Transverse colon (tissue), 3 donors: ENCODE measurements at regions not wholly inside any gene's neighbourhood (a gene's known extent, or its start where the extent isn't known, plus 50 kb on each side); places are given as distances from the start of the nearest gene placed in this dataset.

Experiments
- CTCF ChIP-seq, 5 experiments: fragments of 200-600 bp in 3 of 5; fragments of 450-650 bp in 2 of 5; sonication (generic) in 3 of 5; IDR thresholded peaks; 1 replicate in 2 of 5; 2 replicates in 3 of 5; pipeline ENCODE4 v1.5.1; 2016 to 2017; ENCODE audit warnings: antibody characterized with exemption in 5 of 5, inconsistent platforms in 3 of 5, mild to moderate bottlenecking in 2 of 5, moderate library complexity in 1 of 5
- POLR2A ChIP-seq: fragments of 450-650 bp; IDR thresholded peaks from one replicate; pipeline ENCODE4 v1.6.1; 2016; ENCODE audit warnings: antibody characterized with exemption, mild to moderate bottlenecking, moderate library complexity

GRCh38 chr7:156479596-156479995 is 161.0 kb upstream of the RNF32 start:
- TF ChIP-seq CTCF (IDR thresholded peaks at IDR 0.05) (no peak), POLR2A (no peak)
